ENCODE measurements at regions not wholly inside any gene's neighbourhood (a gene's known extent, or its start where the extent isn't known, plus 50 kb on each side); places are given as distances from the start of the nearest gene placed in this dataset.

DNA sequence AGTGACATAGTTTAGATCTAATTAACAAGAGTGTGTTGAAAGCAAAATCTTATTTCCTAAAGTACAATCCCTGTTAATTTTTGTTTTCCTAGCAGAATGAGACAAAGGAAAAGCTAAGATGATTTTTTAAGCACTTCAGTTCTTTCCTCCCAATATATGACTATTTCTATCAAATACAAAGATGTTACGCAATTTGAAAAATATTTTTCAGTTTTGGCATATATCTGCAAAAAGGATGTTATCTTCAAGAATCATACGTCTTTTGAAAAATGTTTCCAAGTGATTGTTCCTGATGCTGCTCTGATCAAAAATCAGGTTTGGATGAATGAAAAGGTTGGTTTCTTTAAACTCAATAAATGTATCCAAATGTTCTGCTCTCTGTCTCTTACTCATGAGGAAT is 486.7 kb upstream of the CPEB2 start:
- H3K56ac ChIP-seq (replicated peaks; ENCODE audit: insufficient read length, low read depth, low read length), result no peak overlapping the region
- H3K23me2 ChIP-seq (ENCODE audit: low read depth, low read length), result no peaks in the 10 kb centered on the region
- H3K23ac ChIP-seq (ENCODE audit: insufficient read length), result no peak overlapping the region
- no peak overlapping the region for H3K4me2 ChIP-seq (ENCODE audit: insufficient read depth in 1 of 2, low read depth in 2 of 2, low read length in 2 of 2)
- H4K8ac ChIP-seq (ENCODE audit: extremely low read depth, insufficient read depth, low read length), result no peak overlapping the region
- no peak for FAIRE-seq
- H3K4ac ChIP-seq (replicated peaks; ENCODE audit: insufficient read length, low read depth, low read length), result no peak overlapping the region
- no peak overlapping the region for H3K18ac ChIP-seq (ENCODE audit: extremely low read depth, low read length)
- ChIA-PET CTCF (ENCODE audit: partially characterized antibody) (interaction anchor here (1.0 kb wide), 2 partner anchors 11 to 177 kb away, joined by 3 read pairs; no protein-coding TSS in a partner anchor), POLR2A (ENCODE audit: partially characterized antibody) (no interaction called here)
- no peaks in the 10 kb centered on the region for H3K36me3 ChIP-seq (ENCODE audit: control insufficient read depth in 2 of 4, insufficient read depth in 4 of 4, low read length in 3 of 4)
- H3K79me2 ChIP-seq (ENCODE audit: control insufficient read depth in 1 of 2, insufficient read depth in 2 of 2, low read length in 2 of 2), result no peaks in the 10 kb centered on the region
- H2AK5ac ChIP-seq (ENCODE audit: low read depth, low read length), result no peak overlapping the region
- no peak overlapping the region for H4K91ac ChIP-seq (replicated peaks; ENCODE audit: insufficient read length, low read length)
- peaks cover 0 to 1% (median 0%) of the 10 kb centered on the region in 4 experiments; a peak in 1 of 7 replicates for H3K27me3 ChIP-seq (replicated peaks in 1 of 4; ENCODE audit: control insufficient read depth in 3 of 4, extremely low read depth in 1 of 4, insufficient read depth in 3 of 4, low read length in 3 of 4)
- DNase-seq (ENCODE audit: low read depth in 1 of 2, low spot score in 2 of 2), result no peak
- no peak overlapping the region for H2BK15ac ChIP-seq (ENCODE audit: low read length)
- no peak overlapping the region for H3K27ac ChIP-seq (ENCODE audit: low read depth, low read length)
- TF ChIP-seq SP4 (IDR thresholded peaks at IDR 0.05; ENCODE audit: low read length), result no peak
- TF ChIP-seq CEBPB (IDR thresholded peaks at IDR 0.05; ENCODE audit: low read depth, low read length), result peak; percentile 53; the same call in 1 of the 2 replicates
- no peak for TF ChIP-seq MAFK (IDR thresholded peaks at IDR 0.05; ENCODE audit: low read depth, low read length)
- no peak overlapping the region for H3K9ac ChIP-seq (replicated peaks in 1 of 4; ENCODE audit: extremely low read depth in 1 of 4, low read depth in 3 of 4, low read length in 3 of 4)
- H3K14ac ChIP-seq (ENCODE audit: insufficient read length), result no peak overlapping the region
- no peak overlapping the region for H2AFZ ChIP-seq (ENCODE audit: low read length)
- no peaks in the 10 kb centered on the region for H4K20me1 ChIP-seq (replicated peaks in 1 of 2; ENCODE audit: control insufficient read depth in 1 of 2, insufficient read depth in 2 of 2, low read length in 2 of 2)
- H2BK120ac ChIP-seq (replicated peaks; ENCODE audit: low read depth, low read length), result no peak overlapping the region
- 93% methylated on average over 2 of the region's 2 CpGs; no CpG with 5 or more reads in 1 of the 2 experiments for WGBS, 2 experiments (ENCODE audit: extremely low coverage in 1 of 2, insufficient coverage in 1 of 2, insufficient read length in 1 of 2, insufficient replicate concordance in 2 of 2, low coverage in 1 of 2, low lambda C conversion rate in 2 of 2, missing lambda C conversion rate in 1 of 2)
- no peaks in the 10 kb centered on the region for H3K4me1 ChIP-seq (replicated peaks in 1 of 4; ENCODE audit: control insufficient read depth in 3 of 4, insufficient read depth in 4 of 4, low read length in 3 of 4)
- H4K5ac ChIP-seq (ENCODE audit: insufficient read length, low read depth, low read length), result no peak overlapping the region
- H2BK12ac ChIP-seq (ENCODE audit: low read depth, low read length), result no peak overlapping the region
- no peaks in the 10 kb centered on the region for H3K9me3 ChIP-seq (ENCODE audit: insufficient read depth in 2 of 2, low read depth in 1 of 2, low read length in 1 of 2)
- H2BK20ac ChIP-seq (ENCODE audit: low read length), result no peak overlapping the region
- no peak overlapping the region for H2BK5ac ChIP-seq (ENCODE audit: low read depth, low read length)
- no peaks in the 10 kb centered on the region for H3K79me1 ChIP-seq (ENCODE audit: low read depth, low read length)
- H3K4me3 ChIP-seq (ENCODE audit: extremely low read depth in 1 of 4, insufficient read depth in 2 of 4, low read depth in 3 of 4, low read length in 4 of 4), result no peak overlapping the region

Measured in H1 (cell line).